ENCODE measurements at regions not wholly inside any gene's neighbourhood (a gene's known extent, or its start where the extent isn't known, plus 50 kb on each side); places are given as distances from the start of the nearest gene placed in this dataset.

DNA sequence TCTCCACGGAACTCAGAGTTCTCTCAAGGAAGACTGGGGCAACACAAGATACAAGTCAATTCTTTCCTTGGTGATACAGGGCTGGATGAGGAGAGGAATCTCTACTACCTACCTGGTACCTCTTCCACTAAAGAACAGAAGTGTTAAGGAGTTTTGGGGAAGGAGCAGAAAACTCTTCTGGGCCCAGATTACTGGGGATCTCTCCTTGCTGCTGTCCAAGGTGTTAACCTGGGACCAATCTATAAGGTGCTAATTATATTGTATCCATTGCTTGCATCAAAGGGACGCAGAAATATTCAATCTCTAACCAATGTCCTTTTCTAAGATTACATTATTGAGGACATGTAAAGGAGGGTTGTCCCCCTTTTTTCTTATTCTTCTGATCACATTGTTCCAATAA lies 1102.5 kb downstream of the AMY1C start:
- TF ChIP-seq, protein P1, sequence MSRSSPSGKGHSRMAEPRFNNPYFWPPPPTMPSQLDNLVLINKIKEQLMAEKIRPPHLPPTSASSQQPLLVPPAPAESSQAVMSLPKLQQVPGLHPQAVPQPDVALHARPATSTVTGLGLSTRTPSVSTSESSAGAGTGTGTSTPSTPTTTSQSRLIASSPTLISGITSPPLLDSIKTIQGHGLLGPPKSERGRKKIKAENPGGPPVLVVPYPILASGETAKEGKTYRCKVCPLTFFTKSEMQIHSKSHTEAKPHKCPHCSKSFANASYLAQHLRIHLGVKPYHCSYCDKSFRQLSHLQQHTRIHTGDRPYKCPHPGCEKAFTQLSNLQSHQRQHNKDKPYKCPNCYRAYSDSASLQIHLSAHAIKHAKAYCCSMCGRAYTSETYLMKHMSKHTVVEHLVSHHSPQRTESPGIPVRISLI (CRISPR knock-in tag; IDR thresholded peaks at IDR 0.05; ENCODE audit: borderline replicate concordance), result no peak
- no peak for TF ChIP-seq POLR2A (IDR thresholded peaks at IDR 0.05; ENCODE audit: insufficient read depth in 1 of 2, low read depth in 2 of 2, low read length in 2 of 2)
- TF ChIP-seq, protein P2, sequence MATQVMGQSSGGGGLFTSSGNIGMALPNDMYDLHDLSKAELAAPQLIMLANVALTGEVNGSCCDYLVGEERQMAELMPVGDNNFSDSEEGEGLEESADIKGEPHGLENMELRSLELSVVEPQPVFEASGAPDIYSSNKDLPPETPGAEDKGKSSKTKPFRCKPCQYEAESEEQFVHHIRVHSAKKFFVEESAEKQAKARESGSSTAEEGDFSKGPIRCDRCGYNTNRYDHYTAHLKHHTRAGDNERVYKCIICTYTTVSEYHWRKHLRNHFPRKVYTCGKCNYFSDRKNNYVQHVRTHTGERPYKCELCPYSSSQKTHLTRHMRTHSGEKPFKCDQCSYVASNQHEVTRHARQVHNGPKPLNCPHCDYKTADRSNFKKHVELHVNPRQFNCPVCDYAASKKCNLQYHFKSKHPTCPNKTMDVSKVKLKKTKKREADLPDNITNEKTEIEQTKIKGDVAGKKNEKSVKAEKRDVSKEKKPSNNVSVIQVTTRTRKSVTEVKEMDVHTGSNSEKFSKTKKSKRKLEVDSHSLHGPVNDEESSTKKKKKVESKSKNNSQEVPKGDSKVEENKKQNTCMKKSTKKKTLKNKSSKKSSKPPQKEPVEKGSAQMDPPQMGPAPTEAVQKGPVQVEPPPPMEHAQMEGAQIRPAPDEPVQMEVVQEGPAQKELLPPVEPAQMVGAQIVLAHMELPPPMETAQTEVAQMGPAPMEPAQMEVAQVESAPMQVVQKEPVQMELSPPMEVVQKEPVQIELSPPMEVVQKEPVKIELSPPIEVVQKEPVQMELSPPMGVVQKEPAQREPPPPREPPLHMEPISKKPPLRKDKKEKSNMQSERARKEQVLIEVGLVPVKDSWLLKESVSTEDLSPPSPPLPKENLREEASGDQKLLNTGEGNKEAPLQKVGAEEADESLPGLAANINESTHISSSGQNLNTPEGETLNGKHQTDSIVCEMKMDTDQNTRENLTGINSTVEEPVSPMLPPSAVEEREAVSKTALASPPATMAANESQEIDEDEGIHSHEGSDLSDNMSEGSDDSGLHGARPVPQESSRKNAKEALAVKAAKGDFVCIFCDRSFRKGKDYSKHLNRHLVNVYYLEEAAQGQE (IDR thresholded peaks at IDR 0.05; ENCODE audit: borderline replicate concordance in 1 of 2, low read depth in 1 of 2, low read length in 2 of 2), result no peak
- TF ChIP-seq, protein P3, sequence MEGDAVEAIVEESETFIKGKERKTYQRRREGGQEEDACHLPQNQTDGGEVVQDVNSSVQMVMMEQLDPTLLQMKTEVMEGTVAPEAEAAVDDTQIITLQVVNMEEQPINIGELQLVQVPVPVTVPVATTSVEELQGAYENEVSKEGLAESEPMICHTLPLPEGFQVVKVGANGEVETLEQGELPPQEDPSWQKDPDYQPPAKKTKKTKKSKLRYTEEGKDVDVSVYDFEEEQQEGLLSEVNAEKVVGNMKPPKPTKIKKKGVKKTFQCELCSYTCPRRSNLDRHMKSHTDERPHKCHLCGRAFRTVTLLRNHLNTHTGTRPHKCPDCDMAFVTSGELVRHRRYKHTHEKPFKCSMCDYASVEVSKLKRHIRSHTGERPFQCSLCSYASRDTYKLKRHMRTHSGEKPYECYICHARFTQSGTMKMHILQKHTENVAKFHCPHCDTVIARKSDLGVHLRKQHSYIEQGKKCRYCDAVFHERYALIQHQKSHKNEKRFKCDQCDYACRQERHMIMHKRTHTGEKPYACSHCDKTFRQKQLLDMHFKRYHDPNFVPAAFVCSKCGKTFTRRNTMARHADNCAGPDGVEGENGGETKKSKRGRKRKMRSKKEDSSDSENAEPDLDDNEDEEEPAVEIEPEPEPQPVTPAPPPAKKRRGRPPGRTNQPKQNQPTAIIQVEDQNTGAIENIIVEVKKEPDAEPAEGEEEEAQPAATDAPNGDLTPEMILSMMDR (CRISPR knock-in tag; IDR thresholded peaks at IDR 0.05), result no peak
- TF ChIP-seq, protein P4, sequence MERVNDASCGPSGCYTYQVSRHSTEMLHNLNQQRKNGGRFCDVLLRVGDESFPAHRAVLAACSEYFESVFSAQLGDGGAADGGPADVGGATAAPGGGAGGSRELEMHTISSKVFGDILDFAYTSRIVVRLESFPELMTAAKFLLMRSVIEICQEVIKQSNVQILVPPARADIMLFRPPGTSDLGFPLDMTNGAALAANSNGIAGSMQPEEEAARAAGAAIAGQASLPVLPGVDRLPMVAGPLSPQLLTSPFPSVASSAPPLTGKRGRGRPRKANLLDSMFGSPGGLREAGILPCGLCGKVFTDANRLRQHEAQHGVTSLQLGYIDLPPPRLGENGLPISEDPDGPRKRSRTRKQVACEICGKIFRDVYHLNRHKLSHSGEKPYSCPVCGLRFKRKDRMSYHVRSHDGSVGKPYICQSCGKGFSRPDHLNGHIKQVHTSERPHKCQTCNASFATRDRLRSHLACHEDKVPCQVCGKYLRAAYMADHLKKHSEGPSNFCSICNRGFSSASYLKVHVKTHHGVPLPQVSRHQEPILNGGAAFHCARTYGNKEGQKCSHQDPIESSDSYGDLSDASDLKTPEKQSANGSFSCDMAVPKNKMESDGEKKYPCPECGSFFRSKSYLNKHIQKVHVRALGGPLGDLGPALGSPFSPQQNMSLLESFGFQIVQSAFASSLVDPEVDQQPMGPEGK (CRISPR knock-in tag; IDR thresholded peaks at IDR 0.05), result no peak
- TF ChIP-seq, protein P5, sequence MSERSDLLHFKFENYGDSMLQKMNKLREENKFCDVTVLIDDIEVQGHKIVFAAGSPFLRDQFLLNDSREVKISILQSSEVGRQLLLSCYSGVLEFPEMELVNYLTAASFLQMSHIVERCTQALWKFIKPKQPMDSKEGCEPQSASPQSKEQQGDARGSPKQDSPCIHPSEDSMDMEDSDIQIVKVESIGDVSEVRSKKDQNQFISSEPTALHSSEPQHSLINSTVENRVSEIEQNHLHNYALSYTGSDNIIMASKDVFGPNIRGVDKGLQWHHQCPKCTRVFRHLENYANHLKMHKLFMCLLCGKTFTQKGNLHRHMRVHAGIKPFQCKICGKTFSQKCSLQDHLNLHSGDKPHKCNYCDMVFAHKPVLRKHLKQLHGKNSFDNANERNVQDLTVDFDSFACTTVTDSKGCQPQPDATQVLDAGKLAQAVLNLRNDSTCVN (CRISPR knock-in tag; IDR thresholded peaks at IDR 0.05; ENCODE audit: borderline replicate concordance), result no peak
- TF ChIP-seq, protein P6, sequence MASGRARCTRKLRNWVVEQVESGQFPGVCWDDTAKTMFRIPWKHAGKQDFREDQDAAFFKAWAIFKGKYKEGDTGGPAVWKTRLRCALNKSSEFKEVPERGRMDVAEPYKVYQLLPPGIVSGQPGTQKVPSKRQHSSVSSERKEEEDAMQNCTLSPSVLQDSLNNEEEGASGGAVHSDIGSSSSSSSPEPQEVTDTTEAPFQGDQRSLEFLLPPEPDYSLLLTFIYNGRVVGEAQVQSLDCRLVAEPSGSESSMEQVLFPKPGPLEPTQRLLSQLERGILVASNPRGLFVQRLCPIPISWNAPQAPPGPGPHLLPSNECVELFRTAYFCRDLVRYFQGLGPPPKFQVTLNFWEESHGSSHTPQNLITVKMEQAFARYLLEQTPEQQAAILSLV (CRISPR knock-in tag; IDR thresholded peaks at IDR 0.05; ENCODE audit: borderline replicate concordance), result no peak
